Vagina (tissue), 2 donors: ENCODE measurements at regions not wholly inside any gene's neighbourhood (a gene's known extent, or its start where the extent isn't known, plus 50 kb on each side); places are given as distances from the start of the nearest gene placed in this dataset.

Experiments
- DNase-seq, 2 donors: peaks; one replicate each; pipeline ENCODE4 v3.0.0-alpha.2; 2017; ENCODE audit errors: extremely low spot score in 2 of 2
- H3K27ac ChIP-seq: fragments of 200-600 bp; sonication (generic); one replicate; pipeline ENCODE4 v1.5.1; 2019
- H3K27me3 ChIP-seq: fragments of 200-600 bp; sonication (generic); one replicate; pipeline ENCODE4 v1.5.1; 2019
- H3K36me3 ChIP-seq, 2 donors: fragments of 200-600 bp; sonication (generic); one replicate each; pipeline ENCODE4 v1.5.1; 2017 to 2019
- H3K4me1 ChIP-seq: fragments of 200-600 bp; sonication (generic); one replicate; pipeline ENCODE4 v1.5.1; 2019
- H3K4me3 ChIP-seq, 2 donors: fragments of 200-600 bp; sonication (generic); 1 replicate in 1 of 2; 2 replicates in 1 of 2; pipeline ENCODE4 v1.5.1; 2016 to 2019
- H3K9me3 ChIP-seq: fragments of 200-600 bp; sonication (generic); one replicate; pipeline ENCODE4 v1.5.1; 2019
- POLR2A ChIP-seq, 2 donors: fragments of 450-650 bp; IDR thresholded peaks; one replicate each; pipeline ENCODE4 v1.6.1; 2017; ENCODE audit warnings: antibody characterized with exemption in 2 of 2, mild to moderate bottlenecking in 2 of 2, moderate library complexity in 2 of 2
- POLR2AphosphoS5 ChIP-seq, 2 donors: sonication (generic); formaldehyde crosslinking; IDR thresholded peaks; one replicate each; pipeline ENCODE4 v1.9.0; 2017; ENCODE audit warnings: antibody characterized with exemption in 2 of 2, mild to moderate bottlenecking in 2 of 2, low read depth in 1 of 2; ENCODE audit not compliant: insufficient read depth in 1 of 2
- intact Hi-C: fragments of 100-400 bp; cut with DNase I; formaldehyde crosslinking; loops from one replicate; pipeline ENCODE4 v1.15.1; 2023
- TF ChIP-seq, protein P1 (sequence below), 3 experiments: fragments of 450-650 bp in 2 of 3; fragments of 200-600 bp in 1 of 3; sonication (generic) in 1 of 3; IDR thresholded peaks; one replicate each; pipeline ENCODE4 v1.5.1; 2017 to 2019; ENCODE audit warnings: antibody characterized with exemption in 3 of 3, mild to moderate bottlenecking in 2 of 3, moderate library complexity in 2 of 3

DNA sequence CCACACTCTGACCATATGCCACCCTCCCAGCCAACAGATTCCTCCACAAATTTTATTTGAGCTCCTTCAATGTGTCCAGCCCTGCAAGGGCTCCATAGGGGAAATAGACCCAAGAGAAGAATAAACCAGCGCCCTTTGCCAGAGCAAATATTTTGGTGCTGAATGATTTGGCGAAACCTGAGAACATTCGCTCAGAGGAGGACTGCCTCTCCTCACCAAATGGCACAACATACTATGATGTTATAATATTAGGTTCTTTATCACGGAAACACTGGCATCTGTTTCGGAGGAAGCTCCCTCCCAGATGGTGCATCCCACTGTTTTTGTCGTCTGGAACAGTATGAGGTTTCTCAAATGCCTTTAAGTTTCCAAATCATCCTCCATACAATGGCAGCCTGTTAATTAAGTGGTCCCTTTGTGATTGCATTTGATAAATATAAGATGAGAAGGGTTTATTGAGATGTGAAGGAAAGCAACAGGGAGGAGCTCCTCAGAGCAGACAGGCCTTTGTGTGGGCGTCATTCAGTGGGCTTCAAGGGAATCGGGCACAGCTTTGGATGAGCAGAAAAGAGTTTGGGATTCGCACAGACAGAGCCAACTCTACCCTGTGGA lies 139.1 kb upstream of the ADRA1B start:
- Histone ChIP-seq H3K9me3 (no peaks in the 10 kb centered on the region), H3K27ac (no peak overlapping the region), H3K4me3 (no peak overlapping the region), H3K4me1 (peaks cover 12% of the 10 kb centered on the region), H3K27me3 (no peaks in the 10 kb centered on the region), H3K36me3 (no peaks in the 10 kb centered on the region)
- no peak for DNase-seq
- intact Hi-C loops = no loop called here
- TF ChIP-seq POLR2A (IDR thresholded peaks at IDR 0.05) (no peak), POLR2AphosphoS5 (IDR thresholded peaks at IDR 0.05; ENCODE audit: insufficient read depth in 1 of 2, low read depth in 1 of 2) (no peak)
- TF ChIP-seq, protein P1, sequence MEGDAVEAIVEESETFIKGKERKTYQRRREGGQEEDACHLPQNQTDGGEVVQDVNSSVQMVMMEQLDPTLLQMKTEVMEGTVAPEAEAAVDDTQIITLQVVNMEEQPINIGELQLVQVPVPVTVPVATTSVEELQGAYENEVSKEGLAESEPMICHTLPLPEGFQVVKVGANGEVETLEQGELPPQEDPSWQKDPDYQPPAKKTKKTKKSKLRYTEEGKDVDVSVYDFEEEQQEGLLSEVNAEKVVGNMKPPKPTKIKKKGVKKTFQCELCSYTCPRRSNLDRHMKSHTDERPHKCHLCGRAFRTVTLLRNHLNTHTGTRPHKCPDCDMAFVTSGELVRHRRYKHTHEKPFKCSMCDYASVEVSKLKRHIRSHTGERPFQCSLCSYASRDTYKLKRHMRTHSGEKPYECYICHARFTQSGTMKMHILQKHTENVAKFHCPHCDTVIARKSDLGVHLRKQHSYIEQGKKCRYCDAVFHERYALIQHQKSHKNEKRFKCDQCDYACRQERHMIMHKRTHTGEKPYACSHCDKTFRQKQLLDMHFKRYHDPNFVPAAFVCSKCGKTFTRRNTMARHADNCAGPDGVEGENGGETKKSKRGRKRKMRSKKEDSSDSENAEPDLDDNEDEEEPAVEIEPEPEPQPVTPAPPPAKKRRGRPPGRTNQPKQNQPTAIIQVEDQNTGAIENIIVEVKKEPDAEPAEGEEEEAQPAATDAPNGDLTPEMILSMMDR (IDR thresholded peaks at IDR 0.05) = no peak

GRCh38 chr5:159779481-159779880 lies 136.8 kb upstream of the ADRA1B start:
- Histone ChIP-seq H3K4me1 (no peaks in the 10 kb centered on the region), H3K36me3 (no peaks in the 10 kb centered on the region), H3K27me3 (no peaks in the 10 kb centered on the region), H3K27ac (no peak overlapping the region), H3K9me3 (no peaks in the 10 kb centered on the region), H3K4me3 (no peak overlapping the region)
- TF ChIP-seq POLR2AphosphoS5 (IDR thresholded peaks at IDR 0.05; ENCODE audit: insufficient read depth in 1 of 2, low read depth in 1 of 2) (no peak), POLR2A (IDR thresholded peaks at IDR 0.05) (no peak)
- TF ChIP-seq, protein P1 (IDR thresholded peaks at IDR 0.05) = no peak
- DNase-seq = no peak
- intact Hi-C loops = no loop called here

DNA sequence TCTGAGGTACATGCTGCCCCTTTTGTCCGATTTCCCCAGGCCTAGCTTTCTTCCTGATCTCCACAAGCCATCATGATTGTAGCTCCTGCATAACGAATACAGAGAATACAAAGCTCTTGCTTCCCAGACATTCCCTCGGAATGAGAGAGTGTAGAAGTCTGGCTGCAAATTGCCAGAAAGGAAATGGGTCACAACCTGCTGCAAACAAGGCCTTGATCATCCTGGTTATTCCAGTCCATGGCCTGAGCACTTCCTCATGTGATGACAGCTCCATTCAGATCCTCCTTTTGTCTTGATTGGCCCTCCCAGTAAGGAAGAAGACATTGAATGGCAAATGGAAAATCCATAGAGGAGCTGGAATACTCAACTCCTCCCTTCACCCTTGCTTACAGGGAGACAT lies 136.0 kb upstream of the ADRA1B start:
- intact Hi-C loops = no loop called here
- H3K4me3 ChIP-seq = no peak overlapping the region

GRCh38 chr5:159781626-159782157 lies 134.6 kb upstream of the ADRA1B start:
- no peaks in the 10 kb centered on the region for H3K36me3 ChIP-seq
- DNase-seq = peak in 1 of 2 donors; percentile 22
- intact Hi-C loops = no loop called here
- no peaks in the 10 kb centered on the region for H3K27me3 ChIP-seq
- H3K27ac ChIP-seq = peak overlapping the region; percentile 33
- H3K9me3 ChIP-seq = no peaks in the 10 kb centered on the region
- no peak overlapping the region for H3K4me3 ChIP-seq
- TF ChIP-seq, protein P1 (IDR thresholded peaks at IDR 0.05) = no peak
- TF ChIP-seq POLR2AphosphoS5 (IDR thresholded peaks at IDR 0.05; ENCODE audit: insufficient read depth in 1 of 2, low read depth in 1 of 2) (no peak), POLR2A (IDR thresholded peaks at IDR 0.05) (no peak)
- peaks cover 7% of the 10 kb centered on the region for H3K4me1 ChIP-seq

More for the DNA sequence above, 136.0 kb upstream of the ADRA1B start:
- Histone ChIP-seq H3K27ac (no peak overlapping the region), H3K27me3 (no peaks in the 10 kb centered on the region), H3K4me1 (no peaks in the 10 kb centered on the region), H3K36me3 (no peaks in the 10 kb centered on the region), H3K9me3 (no peaks in the 10 kb centered on the region)
- DNase-seq = no peak
- no peak for TF ChIP-seq POLR2AphosphoS5 (IDR thresholded peaks at IDR 0.05; ENCODE audit: insufficient read depth in 1 of 2, low read depth in 1 of 2)
- TF ChIP-seq POLR2A (IDR thresholded peaks at IDR 0.05) = no peak
- TF ChIP-seq, protein P1 (IDR thresholded peaks at IDR 0.05) = no peak
